ENCODE measurements at regions not wholly inside any gene's neighbourhood (a gene's known extent, or its start where the extent isn't known, plus 50 kb on each side); places are given as distances from the start of the nearest gene placed in this dataset.

- TF ChIP-seq CREB1 (IDR thresholded peaks at IDR 0.05; ENCODE audit: low read depth) (no peak), USF1 (IDR thresholded peaks at IDR 0.05) (no peak), FOXM1 (IDR thresholded peaks at IDR 0.05; ENCODE audit: borderline replicate concordance, low read depth) (no peak), RAD21 (IDR thresholded peaks at IDR 0.05; ENCODE audit: low read depth) (no peak), NFIC (IDR thresholded peaks at IDR 0.05) (no peak)
Observed at GRCh38 chr13:65943708-65944107, 1286.4 kb downstream of the PCDH9 start.

- TF ChIP-seq MAX (IDR thresholded peaks at IDR 0.05) (no peak), ZBTB7A (IDR thresholded peaks at IDR 0.05; ENCODE audit: low read depth) (no peak), EP300 (IDR thresholded peaks at IDR 0.05; ENCODE audit: borderline replicate concordance) (no peak), TEAD4 (IDR thresholded peaks at IDR 0.05) (no peak), YY1 (IDR thresholded peaks at IDR 0.05; ENCODE audit: low read depth) (no peak), TCF12 (IDR thresholded peaks at IDR 0.05; ENCODE audit: low read depth) (no peak), NFIC (IDR thresholded peaks at IDR 0.05) (no peak), USF1 (IDR thresholded peaks at IDR 0.05) (no peak), TAF1 (IDR thresholded peaks at IDR 0.05; ENCODE audit: low read depth) (no peak), EGR1 (IDR thresholded peaks at IDR 0.05) (no peak), RAD21 (IDR thresholded peaks at IDR 0.05; ENCODE audit: low read depth) (no peak)
Observed at GRCh38 chr13:65943024-65943423, 1287.1 kb downstream of the PCDH9 start.

- TF ChIP-seq CEBPB (IDR thresholded peaks at IDR 0.05), result no peak
- no peak for TF ChIP-seq USF1 (IDR thresholded peaks at IDR 0.05)
- TF ChIP-seq MAX (IDR thresholded peaks at IDR 0.05), result no peak
- TF ChIP-seq CREB1 (IDR thresholded peaks at IDR 0.05; ENCODE audit: low read depth), result no peak
- no peak for TF ChIP-seq FOXM1 (IDR thresholded peaks at IDR 0.05; ENCODE audit: borderline replicate concordance, low read depth)
- no peak for TF ChIP-seq TCF12 (IDR thresholded peaks at IDR 0.05; ENCODE audit: low read depth)
- TF ChIP-seq ZBTB7A (IDR thresholded peaks at IDR 0.05; ENCODE audit: low read depth), result no peak
- TF ChIP-seq TAF1 (IDR thresholded peaks at IDR 0.05; ENCODE audit: low read depth), result no peak
- no peak for TF ChIP-seq REST (IDR thresholded peaks at IDR 0.05; ENCODE audit: low read depth)
Observed at GRCh38 chr13:65940720-65941119, 1289.4 kb downstream of the PCDH9 start.

GRCh38 chr13:65937251-65937650, 1292.9 kb downstream of the PCDH9 start:
- TF ChIP-seq YY1 (IDR thresholded peaks at IDR 0.05; ENCODE audit: low read depth), result no peak
- no peak for TF ChIP-seq TEAD4 (IDR thresholded peaks at IDR 0.05)

GRCh38 chr13:65936249-65936648, 1293.9 kb downstream of the PCDH9 start:
- TF ChIP-seq REST (IDR thresholded peaks at IDR 0.05; ENCODE audit: low read depth), result no peak
- TF ChIP-seq RAD21 (IDR thresholded peaks at IDR 0.05; ENCODE audit: low read depth), result no peak
- TF ChIP-seq FOXM1 (IDR thresholded peaks at IDR 0.05; ENCODE audit: borderline replicate concordance, low read depth), result no peak
- no peak for TF ChIP-seq YY1 (IDR thresholded peaks at IDR 0.05; ENCODE audit: low read depth)
- no peak for TF ChIP-seq MAX (IDR thresholded peaks at IDR 0.05)
- no peak for TF ChIP-seq USF1 (IDR thresholded peaks at IDR 0.05)
- no peak for TF ChIP-seq CEBPB (IDR thresholded peaks at IDR 0.05)
- no peak for TF ChIP-seq CREB1 (IDR thresholded peaks at IDR 0.05; ENCODE audit: low read depth)
- TF ChIP-seq TCF12 (IDR thresholded peaks at IDR 0.05; ENCODE audit: low read depth), result no peak
- TF ChIP-seq EP300 (IDR thresholded peaks at IDR 0.05; ENCODE audit: borderline replicate concordance), result no peak
- no peak for TF ChIP-seq TAF1 (IDR thresholded peaks at IDR 0.05; ENCODE audit: low read depth)
- TF ChIP-seq ZBTB7A (IDR thresholded peaks at IDR 0.05; ENCODE audit: low read depth), result no peak
- no peak for TF ChIP-seq TEAD4 (IDR thresholded peaks at IDR 0.05)
- no peak for TF ChIP-seq NFIC (IDR thresholded peaks at IDR 0.05)
- no peak for TF ChIP-seq EGR1 (IDR thresholded peaks at IDR 0.05)
